Panc1 (cell line): ENCODE measurements at regions not wholly inside any gene's neighbourhood (a gene's known extent, or its start where the extent isn't known, plus 50 kb on each side); places are given as distances from the start of the nearest gene placed in this dataset.

Experiments
- POLR2AphosphoS5 ChIP-seq: IDR thresholded peaks from 2 replicates; pipeline ENCODE4 v1.6.1; 2012; ENCODE audit warnings: mild to moderate bottlenecking, low read depth, low read length, moderate library complexity
- SIN3A ChIP-seq: IDR thresholded peaks from 2 replicates; pipeline ENCODE4 v1.6.1; 2012; ENCODE audit warnings: low read depth, mild to moderate bottlenecking, low read length, moderate library complexity, borderline replicate concordance; ENCODE audit not compliant: insufficient read depth
- TCF7L2 ChIP-seq: IDR thresholded peaks from 2 replicates; pipeline ENCODE4 v1.6.1; 2011; ENCODE audit warnings: mild to moderate bottlenecking, low read depth, low read length, inconsistent platforms
- TF ChIP-seq, protein P1 (sequence below): fragments of 450-650 bp; IDR thresholded peaks from 2 replicates; pipeline ENCODE4 v1.5.1; 2017; ENCODE audit warnings: mild to moderate bottlenecking
- TF ChIP-seq, protein P2 (sequence below), 2 experiments: IDR thresholded peaks; 2 replicates each; pipeline ENCODE4 v1.6.1; 2011 to 2012; ENCODE audit warnings: low read depth in 2 of 2, control low read depth in 1 of 2, low read length in 1 of 2, mild to moderate bottlenecking in 1 of 2, moderate library complexity in 1 of 2; ENCODE audit not compliant: insufficient read depth in 1 of 2

DNA sequence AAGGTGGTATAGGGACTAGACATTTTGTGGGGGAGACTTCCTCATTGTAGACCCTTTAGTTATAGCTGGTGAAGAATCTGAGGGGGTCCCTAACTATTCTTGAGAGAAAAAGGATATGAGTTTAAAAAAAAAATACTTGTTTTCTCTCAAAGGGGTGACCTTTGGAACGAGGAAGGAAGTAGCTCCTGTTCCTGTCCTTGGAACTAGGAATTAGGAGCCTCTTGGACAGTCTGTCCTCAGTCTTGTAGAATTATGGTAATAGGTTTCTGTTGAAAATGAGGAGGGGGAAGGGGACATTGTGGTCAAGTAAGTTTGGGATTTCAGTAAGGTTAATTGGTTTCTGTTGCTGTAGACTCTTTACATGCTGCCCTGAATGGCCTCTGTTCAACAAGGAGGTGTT is 56.5 kb downstream of the PLEKHG1 start:
- TF ChIP-seq, protein P1, sequence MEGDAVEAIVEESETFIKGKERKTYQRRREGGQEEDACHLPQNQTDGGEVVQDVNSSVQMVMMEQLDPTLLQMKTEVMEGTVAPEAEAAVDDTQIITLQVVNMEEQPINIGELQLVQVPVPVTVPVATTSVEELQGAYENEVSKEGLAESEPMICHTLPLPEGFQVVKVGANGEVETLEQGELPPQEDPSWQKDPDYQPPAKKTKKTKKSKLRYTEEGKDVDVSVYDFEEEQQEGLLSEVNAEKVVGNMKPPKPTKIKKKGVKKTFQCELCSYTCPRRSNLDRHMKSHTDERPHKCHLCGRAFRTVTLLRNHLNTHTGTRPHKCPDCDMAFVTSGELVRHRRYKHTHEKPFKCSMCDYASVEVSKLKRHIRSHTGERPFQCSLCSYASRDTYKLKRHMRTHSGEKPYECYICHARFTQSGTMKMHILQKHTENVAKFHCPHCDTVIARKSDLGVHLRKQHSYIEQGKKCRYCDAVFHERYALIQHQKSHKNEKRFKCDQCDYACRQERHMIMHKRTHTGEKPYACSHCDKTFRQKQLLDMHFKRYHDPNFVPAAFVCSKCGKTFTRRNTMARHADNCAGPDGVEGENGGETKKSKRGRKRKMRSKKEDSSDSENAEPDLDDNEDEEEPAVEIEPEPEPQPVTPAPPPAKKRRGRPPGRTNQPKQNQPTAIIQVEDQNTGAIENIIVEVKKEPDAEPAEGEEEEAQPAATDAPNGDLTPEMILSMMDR: no peak
- no peak for TF ChIP-seq POLR2AphosphoS5
- no peak for TF ChIP-seq SIN3A
- no peak for TF ChIP-seq TCF7L2
- TF ChIP-seq, protein P2, sequence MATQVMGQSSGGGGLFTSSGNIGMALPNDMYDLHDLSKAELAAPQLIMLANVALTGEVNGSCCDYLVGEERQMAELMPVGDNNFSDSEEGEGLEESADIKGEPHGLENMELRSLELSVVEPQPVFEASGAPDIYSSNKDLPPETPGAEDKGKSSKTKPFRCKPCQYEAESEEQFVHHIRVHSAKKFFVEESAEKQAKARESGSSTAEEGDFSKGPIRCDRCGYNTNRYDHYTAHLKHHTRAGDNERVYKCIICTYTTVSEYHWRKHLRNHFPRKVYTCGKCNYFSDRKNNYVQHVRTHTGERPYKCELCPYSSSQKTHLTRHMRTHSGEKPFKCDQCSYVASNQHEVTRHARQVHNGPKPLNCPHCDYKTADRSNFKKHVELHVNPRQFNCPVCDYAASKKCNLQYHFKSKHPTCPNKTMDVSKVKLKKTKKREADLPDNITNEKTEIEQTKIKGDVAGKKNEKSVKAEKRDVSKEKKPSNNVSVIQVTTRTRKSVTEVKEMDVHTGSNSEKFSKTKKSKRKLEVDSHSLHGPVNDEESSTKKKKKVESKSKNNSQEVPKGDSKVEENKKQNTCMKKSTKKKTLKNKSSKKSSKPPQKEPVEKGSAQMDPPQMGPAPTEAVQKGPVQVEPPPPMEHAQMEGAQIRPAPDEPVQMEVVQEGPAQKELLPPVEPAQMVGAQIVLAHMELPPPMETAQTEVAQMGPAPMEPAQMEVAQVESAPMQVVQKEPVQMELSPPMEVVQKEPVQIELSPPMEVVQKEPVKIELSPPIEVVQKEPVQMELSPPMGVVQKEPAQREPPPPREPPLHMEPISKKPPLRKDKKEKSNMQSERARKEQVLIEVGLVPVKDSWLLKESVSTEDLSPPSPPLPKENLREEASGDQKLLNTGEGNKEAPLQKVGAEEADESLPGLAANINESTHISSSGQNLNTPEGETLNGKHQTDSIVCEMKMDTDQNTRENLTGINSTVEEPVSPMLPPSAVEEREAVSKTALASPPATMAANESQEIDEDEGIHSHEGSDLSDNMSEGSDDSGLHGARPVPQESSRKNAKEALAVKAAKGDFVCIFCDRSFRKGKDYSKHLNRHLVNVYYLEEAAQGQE (IDR thresholded peaks at IDR 0.05; ENCODE audit: insufficient read depth in 1 of 2, low read depth in 2 of 2, low read length in 1 of 2): no peak
